ENCODE measurements at regions not wholly inside any gene's neighbourhood (a gene's known extent, or its start where the extent isn't known, plus 50 kb on each side); places are given as distances from the start of the nearest gene placed in this dataset.
A peak's percentile ranks its signal among the peaks of the same experiment; 100 is the strongest.

DNA sequence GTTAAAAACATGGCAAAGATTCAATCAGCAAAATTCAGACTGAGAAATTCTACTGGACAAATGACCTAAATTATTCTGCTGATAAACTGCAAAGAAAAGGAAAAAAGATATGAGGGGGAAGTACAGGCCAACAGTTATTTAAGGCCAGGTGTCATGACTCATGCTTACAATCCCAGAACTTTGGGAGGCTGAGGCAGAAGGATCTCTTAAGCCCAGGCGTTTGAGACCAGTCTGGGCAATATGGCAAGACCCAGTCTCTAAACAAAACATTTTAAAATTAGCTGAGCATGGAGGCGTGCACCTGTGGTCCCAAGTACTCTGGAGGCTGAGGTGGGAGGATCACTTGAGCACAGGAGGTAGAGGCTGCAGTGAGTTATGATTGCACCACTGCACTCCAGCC is 91.8 kb upstream of the USP15 start:
- DNase-seq (ENCODE audit: low read depth), result no peak
- no peak overlapping the region for H3K4me3 ChIP-seq (ENCODE audit: control insufficient read depth, low read depth, low read length)
- TF ChIP-seq, protein P1, sequence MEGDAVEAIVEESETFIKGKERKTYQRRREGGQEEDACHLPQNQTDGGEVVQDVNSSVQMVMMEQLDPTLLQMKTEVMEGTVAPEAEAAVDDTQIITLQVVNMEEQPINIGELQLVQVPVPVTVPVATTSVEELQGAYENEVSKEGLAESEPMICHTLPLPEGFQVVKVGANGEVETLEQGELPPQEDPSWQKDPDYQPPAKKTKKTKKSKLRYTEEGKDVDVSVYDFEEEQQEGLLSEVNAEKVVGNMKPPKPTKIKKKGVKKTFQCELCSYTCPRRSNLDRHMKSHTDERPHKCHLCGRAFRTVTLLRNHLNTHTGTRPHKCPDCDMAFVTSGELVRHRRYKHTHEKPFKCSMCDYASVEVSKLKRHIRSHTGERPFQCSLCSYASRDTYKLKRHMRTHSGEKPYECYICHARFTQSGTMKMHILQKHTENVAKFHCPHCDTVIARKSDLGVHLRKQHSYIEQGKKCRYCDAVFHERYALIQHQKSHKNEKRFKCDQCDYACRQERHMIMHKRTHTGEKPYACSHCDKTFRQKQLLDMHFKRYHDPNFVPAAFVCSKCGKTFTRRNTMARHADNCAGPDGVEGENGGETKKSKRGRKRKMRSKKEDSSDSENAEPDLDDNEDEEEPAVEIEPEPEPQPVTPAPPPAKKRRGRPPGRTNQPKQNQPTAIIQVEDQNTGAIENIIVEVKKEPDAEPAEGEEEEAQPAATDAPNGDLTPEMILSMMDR (conservative IDR thresholded peaks at IDR 0.05; ENCODE audit: control insufficient read depth, insufficient read depth, low read depth, low read length), result no peak

DNA sequence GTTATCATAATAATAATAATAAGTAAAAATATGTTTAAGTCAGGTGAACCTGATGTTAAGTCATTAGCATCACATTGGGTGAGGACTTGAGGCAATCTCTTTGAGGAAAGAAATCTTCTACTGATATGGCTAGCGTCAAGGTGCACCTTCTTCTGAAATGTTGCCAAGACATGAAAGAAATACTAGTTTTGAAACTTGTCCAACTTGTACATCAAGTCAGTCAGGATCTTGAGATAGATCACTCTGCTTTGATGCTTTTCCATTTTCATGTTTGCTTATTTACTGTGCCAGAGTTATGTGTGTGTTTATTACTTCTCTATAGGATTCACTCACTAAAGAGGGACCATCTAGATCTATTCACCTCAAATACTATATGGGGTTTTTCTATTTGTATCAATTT is 90.0 kb upstream of the USP15 start:
- no peak for DNase-seq (ENCODE audit: low read depth)
- TF ChIP-seq, protein P1 (conservative IDR thresholded peaks at IDR 0.05; ENCODE audit: control insufficient read depth, insufficient read depth, low read depth, low read length), result no peak
- H3K4me3 ChIP-seq (ENCODE audit: control insufficient read depth, low read depth, low read length), result no peak overlapping the region

DNA sequence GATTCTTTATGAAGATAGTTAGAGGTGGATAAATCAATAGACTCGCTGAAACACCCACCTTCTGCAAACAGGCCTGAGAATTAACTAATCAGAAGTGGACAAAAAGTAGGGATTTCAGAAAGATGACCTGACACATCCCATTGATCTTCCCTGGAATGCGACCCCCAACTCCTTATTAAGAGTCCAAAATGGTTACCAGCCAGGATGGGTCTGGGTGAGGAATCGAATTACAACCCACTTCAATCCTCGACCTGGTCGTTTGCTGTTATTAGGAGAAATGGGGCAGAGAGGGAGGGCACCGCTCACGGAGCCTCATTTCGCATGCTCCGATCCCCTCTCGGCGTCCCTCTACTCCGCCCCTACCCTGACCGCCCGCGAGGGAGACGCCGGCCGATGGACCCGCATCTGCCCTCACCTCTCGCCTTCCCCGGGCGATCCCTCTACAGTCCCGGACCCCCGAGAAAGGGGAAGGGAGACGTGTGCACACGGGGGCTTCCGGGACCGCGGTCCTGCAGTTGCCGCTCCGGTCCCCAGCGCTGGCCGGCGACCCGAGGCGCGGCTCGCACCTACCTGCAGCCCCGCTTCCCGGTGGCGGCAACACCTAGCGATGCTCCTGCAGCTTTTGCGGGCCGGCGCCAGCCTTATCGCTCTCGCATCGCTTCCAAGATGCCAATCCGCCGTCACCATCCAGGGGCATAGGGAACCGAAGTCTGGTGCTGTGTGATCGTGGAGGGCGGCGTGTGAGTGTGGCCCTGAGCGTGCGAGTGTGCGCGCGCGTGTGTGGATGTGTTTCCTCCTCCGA is 69.3 kb upstream of the USP15 start:
- no peak for DNase-seq (ENCODE audit: low read depth)
- no peak overlapping the region for H3K4me3 ChIP-seq (ENCODE audit: control insufficient read depth, low read depth, low read length)
- TF ChIP-seq, protein P1 (conservative IDR thresholded peaks at IDR 0.05; ENCODE audit: control insufficient read depth, insufficient read depth, low read depth, low read length), result no peak

DNA sequence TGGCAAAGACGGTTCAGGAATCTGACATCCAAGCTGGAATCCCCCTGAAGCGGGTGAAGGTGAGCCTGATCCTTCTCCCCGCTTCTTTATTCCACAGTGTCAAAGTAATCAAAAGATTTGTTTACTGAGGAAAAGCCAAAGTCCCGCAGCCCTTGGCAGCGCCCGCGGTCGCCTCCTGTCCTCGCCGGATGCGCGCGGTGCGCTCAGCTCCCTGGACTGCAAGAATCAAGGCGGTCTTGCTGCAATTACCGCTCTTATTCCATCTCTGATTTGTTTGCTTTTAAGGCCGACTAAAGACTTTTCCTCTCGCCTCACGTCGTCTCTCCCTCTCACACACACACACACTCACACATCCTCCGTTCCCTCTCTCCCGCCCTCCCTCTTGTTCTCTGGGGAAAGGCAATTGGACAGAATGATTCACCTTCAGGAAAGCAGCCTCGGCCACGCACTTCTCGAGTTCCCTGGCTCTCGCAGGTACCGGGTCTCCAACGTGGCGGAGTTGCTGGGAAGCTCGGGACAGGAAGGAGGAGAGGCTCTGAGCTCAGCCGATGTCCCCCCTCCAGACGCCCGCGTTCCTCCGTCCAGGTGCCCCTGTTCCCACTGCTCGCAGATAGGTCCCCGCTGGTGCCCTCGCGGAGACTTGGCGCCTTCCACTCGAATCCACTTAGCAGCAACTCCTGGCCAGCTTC is 68.6 kb upstream of the USP15 start:
- peak; percentile 60 for DNase-seq (ENCODE audit: low read depth)
- TF ChIP-seq, protein P1 (conservative IDR thresholded peaks at IDR 0.05; ENCODE audit: control insufficient read depth, insufficient read depth, low read depth, low read length), result no peak
- peak overlapping the region; percentile 27 for H3K4me3 ChIP-seq (ENCODE audit: control insufficient read depth, low read depth, low read length)

DNA sequence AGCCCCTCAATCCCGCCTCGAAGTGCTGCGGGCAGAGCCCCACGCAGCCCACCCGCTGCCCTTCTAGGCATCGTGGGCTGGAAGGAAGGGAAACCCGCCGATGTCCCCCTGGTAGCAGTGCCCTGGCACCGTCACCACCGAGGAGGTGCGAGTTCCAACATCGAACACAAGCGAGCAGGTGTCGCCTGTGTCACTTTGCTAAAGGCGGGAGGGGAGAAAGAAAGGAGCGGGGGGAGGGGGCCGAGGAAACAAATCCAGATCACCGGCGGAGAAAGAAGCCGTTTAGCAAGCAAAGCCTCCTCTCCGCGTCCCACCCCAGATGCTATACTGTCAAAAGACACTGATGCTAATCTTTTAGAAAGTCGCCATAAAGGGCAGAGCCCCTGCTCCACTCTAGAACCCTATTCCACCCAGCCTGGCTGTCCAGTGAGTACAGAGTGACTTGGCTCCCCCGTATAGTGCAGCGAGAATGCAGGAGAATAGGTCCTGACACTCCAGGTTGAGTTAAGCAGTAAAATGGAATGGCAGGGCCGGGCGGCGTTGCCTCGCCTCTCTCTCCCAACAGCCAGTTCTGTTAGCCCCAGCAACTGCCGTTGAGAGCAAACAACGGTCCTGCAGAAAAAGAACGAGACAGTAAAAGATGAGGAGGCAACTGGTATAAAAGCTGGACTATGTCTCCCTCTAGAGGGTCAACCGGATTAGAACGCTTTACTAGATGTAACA is 67.9 kb upstream of the USP15 start:
- peak; percentile 84 for DNase-seq (ENCODE audit: low read depth)
- peak overlapping the region; percentile 27 for H3K4me3 ChIP-seq (ENCODE audit: control insufficient read depth, low read depth, low read length)
- TF ChIP-seq, protein P1 (conservative IDR thresholded peaks at IDR 0.05; ENCODE audit: control insufficient read depth, insufficient read depth, low read depth, low read length), result peak; percentile 81

DNA sequence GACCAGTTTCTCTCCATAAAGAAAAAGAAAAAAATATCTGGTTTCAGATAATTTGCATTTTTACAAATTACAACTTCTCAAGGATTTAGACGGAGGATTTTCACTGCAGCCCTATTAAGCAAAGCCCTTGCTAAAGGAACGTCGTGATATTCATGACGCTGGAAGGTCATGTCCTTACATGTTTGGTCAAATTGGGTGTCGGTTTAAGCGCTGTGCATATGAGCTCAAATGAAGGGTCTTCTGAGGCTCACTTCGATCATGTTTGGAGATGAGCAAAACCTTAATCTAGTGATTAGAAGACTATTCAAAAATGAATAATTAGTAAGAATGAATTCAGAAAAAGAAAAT is 67.3 kb upstream of the USP15 start:
- no peak overlapping the region for H3K4me3 ChIP-seq (ENCODE audit: control insufficient read depth, low read depth, low read length)
- TF ChIP-seq, protein P1 (conservative IDR thresholded peaks at IDR 0.05; ENCODE audit: control insufficient read depth, insufficient read depth, low read depth, low read length), result no peak
- no peak for DNase-seq (ENCODE audit: low read depth)

Measured in fibroblast of mammary gland (primary cell).